Stromal cell of bone marrow (primary cell): ENCODE measurements at regions not wholly inside any gene's neighbourhood (a gene's known extent, or its start where the extent isn't known, plus 50 kb on each side); places are given as distances from the start of the nearest gene placed in this dataset.
"Not testable (repeated sequence)": the region's sequence is repeated elsewhere in the genome, so short reads cannot be mapped to it uniquely, and the experiment has no call there.

Experiments
- DNase-seq: peaks from one replicate; pipeline ENCODE4 v3.0.0-alpha.2; 2012; ENCODE audit warnings: low read depth

DNA sequence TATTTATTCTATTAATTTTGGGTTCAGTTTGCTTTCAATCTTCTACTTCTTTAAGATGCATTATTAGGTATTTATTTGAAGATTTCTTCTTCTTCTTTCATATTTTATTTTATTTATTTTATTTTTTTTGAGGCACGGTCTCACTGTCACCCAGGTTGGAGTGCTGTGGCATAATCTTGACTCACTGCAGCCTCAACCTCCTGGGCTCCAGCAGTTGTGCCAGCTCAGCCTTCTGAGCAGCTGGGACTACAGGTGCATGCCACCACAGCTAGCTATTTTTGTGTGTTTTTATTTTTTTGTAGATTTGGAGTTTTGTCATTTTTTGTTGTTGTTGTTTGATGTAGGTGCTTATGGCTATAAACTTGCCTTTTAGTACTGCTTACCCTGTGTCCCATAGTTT is 543.2 kb upstream of the SGO1 start:
- no peak for DNase-seq

DNA sequence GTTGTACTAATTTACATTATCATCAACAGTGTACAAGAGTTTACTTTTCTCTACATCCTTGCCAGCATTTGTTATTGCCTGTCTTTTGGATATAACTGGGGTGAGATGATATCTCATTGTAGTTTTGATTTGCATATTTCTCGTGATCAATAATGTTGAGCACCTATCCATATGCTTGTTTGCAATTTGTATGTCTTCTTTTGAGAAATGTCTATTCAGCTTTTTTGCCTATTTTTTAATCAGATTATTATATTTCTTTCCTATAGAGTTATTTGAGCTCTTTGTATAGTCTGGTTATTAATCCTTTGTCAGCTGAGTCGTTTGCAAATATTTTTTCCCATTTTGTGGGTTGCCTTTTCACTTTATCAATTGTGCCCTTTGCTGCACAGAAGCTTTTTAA is 540.8 kb upstream of the SGO1 start:
- no peak for DNase-seq

DNA sequence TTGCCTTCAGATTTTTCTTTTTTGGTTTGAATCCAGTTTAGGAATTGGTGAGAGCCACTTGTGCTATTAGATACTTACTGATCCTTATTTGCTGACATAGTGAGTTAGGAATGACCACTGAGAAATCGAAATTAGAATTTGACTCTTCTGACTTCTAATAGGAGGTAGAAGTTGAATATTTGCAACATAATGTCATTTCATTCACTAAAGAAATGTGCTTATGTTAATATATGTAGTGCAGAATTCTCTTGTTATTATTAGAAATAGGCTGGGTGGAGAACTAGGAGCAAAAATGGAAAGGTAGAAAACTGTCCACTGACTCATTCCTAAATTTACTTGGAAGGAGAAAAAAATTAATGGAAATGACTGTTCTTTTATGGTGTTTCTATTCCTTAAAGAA is 538.2 kb upstream of the SGO1 start:
- DNase-seq, result no peak

DNA sequence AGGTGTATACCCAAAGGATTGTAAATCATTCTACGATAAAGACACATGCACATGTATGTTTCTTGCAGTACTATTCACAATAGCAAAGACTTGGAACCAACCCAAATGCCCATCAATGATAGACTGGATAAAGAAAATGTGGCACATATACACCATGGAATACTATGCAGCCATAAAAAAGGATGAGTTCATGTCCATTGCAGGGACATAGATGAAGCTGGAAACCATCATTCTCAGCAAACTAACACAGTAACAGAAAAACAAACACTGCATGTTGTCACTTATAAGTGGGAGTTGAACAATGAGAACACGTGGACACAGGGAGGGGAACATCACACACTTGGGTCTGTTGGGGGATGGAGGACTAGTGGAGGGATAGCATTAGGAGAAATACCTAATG is 530.4 kb upstream of the SGO1 start:
- not testable (repeated sequence) for DNase-seq

DNA sequence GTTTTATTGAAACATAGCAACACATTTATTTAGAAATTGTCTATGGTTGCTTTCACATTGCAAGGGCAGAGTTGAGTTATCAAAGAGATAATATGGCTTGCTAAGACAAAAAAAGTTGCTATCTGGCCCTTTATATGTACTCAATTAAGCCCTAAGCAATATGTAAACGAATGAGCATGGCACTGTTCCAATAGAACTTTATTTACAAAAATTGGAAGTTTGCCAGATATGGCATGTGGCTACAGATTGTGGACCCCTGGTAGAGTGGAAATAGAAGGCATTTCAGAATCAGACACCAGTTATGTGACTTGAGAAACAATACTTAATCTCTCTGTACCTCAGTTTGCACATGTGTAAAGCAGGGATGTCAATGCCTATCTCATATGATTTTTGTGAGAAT is 515.6 kb upstream of the SGO1 start:
- DNase-seq, result no peak

DNA sequence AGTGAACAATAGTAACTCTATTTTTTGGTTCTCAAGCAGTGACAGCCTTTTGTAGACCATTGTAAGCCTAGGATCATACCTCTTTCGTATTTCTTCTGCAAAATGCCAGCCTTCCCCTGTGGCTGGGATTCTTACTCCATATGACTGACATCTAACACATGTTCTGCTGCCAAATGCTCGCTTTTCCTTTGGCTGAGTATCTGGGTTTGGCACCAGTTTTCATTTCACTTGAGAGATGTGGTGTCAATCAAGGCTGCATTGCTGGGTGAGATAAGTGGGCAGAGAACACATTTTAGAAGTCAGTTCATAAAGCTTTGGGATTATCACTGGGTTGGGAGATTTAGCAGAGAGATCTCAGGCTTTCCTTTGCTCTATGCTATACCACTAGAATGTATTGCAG is 514.7 kb upstream of the SGO1 start:
- no peak for DNase-seq

DNA sequence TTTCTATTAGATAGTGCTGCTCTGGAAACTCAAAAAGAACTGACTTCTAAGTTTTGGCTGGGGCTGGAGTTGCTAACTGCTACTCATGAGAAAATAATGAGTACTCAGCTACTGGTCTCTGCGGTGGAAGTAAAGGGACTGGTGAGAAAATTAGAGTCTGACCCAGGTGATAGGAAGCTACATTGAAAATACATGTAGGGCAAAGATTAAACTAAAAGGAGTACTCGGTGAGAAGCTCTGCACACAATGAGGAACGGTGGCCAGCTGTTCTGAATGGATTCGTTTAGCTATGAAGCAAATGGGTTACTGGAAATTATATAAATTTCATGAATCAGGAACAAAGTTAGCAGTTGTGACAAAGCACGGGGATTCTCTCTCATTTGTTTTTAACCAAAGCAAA is 512.9 kb upstream of the SGO1 start:
- no peak for DNase-seq

DNA sequence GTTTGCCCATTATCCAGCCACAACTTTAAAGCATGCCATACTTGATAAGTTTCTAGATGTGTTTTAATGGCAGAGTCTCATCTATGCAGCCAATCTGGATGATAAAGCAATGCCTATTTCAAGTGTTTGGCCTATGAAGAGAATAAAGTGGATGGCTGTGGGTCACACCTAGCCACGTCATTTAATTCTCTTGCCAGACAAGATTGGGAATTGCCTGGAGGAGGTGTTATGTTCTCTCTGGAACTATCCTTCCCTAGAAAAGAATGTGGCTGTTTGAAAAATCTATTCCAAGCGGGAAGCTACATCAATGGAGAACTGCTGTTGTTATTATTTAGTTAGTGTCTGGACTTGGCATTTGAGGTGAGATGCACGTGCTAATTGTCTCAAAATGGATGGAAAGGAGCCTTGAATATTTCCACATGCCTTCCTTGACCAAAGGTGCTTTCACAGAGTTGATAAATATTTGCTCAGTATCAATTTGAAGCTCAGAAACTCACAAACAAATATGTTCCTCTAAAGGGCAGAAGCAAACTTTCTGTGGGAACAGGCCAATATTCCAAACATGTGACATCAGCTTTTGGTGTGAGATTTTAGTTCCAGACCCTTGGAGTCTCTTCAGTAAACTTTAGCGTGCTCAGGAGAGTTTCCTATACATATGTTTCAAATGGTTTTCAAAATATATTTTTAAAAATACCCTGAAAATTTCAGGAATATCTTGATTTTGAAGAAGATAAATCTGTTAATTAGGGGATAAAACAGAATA is 510.6 kb upstream of the SGO1 start:
- DNase-seq, result no peak

DNA sequence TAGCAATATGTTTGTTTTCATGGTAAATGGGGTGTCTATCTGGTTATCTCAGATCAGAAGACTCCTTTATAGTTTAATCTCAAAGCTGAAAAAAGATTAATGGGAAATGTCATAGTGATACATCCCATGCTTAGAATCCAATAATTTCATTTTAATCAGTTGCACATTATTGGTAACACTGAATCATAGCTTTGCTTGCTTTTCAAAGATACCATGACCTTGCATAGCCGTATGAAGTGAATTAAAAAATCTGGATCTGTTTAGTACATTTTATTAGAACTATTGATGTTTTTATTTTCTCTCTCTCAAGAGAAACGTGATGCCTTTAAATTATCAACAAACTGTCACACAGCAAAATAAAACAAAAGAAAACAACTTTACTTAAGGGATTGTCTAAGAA is 506.7 kb upstream of the SGO1 start:
- no peak for DNase-seq

DNA sequence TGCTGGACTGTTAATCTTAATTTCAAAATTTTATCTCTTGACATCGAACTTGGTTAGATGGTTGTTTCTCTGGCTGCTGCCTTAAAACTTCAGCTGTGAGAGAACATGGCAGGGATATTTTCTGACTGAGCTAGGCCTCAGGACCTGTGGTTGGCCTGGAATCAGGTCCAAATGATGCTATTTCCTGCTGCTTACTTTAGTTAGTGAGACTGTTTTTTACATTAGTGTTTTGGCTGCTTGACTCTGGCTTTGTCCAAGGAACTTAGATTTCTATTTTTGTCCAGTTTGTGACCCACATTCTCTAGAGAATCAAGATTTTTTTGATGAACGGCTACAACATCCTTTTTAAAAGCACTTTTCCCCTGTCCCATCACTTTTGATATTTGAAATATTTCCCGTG is 497.9 kb upstream of the SGO1 start:
- DNase-seq, result peak; percentile 66

DNA sequence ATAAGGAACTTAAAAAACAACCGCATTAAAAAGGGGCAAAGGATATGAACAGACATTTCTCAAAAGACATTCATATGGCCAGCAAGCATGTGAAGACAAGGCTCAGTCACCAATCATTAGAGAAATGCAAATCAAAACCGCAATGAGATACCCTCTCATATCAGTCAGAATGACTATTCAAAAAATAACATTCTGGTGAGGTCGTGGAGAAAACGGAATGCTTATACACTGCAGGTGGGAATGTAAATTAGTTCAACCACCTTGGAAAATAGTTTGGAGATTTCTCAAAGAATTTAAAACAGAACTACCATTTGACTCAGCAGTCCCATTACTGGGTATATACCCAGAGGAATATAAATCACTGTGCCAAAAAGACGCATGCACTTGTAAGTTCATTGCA is 496.6 kb upstream of the SGO1 start:
- no peak for DNase-seq

DNA sequence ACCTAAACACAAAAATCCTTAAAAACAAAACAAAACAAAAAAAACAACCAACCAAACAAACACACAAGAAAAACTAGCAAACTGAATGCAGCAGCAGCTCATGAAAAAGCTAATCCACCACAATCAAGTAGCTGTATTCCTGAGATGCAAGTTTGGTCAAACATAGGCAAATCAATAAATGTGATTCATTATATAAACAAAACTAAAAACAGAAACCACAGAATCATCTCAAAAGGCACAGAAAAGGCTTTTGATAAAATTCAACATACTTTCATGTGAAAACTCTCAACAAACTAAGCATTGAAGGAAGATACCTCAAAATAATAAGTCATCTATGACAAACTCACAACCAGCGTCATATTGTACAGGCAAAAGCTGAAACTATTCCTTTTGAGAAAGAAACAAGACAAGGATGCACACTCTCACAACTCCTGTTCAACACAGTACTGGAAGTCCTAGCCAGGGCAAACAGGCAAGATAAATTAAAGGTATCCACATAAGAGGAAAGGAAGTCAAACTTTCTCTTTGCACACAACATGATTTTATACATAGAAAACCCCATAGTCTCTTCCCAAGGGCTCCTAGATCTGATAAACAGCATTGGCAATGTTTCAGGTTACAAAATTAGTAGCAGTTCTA is 495.1 kb upstream of the SGO1 start:
- DNase-seq, result no peak

DNA sequence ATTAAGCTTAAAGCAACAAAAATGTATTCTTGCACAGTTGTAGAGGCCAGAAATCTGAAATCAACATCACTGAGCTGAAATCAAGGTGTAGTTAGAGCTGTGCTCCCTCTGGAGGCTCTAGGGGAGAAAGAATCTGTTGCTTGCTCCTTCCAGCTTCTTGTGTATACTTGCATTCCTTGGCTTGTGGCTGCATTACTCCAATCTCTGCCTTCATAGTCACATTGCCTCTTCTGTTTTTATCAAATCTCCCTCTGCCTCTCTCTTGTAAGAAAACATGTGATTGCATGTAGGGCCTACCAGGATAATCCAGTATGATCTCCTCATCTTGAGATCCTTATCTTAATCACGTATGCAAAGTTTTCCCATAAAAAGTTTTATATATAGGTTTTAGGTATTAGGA is 487.9 kb upstream of the SGO1 start:
- DNase-seq, result no peak

DNA sequence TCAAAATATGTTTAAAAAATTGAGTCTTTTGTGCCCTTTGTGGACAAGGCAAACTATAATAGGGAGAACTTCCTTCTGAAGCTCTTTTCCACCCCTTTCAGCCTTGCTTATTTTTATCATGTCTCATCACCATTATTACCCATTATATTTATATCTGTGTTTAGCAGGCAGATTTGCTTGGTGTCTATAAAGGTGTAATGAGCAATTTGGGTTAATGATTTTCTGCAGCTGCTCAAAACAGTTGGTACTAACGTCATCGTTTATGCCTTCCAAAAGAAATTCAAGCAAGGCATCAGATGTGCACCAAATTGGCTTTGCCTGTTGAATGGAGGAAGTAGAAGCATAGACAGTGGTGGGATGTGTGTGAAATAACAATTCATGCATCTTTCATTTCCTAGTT is 483.7 kb upstream of the SGO1 start:
- DNase-seq, result no peak

DNA sequence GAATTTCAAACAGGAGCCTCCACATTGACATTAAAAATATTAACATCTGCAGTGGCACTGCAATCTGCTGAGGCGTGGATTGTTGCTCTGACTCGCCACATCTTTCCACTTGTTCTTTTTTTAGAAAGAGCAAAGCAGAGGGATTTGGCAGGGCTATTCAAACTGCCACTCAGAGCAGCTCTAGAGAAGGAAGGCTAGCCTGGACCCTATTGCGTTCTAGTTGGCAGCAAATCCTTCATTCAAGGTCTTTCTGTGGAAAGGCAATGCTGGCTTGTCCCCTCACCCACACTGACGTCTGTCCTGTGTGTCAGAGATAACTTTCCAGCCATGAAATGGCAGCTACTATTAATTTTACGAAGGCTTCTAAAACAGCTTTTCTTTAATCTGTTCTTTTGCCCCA is 483.2 kb upstream of the SGO1 start:
- DNase-seq, result peak; percentile 20

DNA sequence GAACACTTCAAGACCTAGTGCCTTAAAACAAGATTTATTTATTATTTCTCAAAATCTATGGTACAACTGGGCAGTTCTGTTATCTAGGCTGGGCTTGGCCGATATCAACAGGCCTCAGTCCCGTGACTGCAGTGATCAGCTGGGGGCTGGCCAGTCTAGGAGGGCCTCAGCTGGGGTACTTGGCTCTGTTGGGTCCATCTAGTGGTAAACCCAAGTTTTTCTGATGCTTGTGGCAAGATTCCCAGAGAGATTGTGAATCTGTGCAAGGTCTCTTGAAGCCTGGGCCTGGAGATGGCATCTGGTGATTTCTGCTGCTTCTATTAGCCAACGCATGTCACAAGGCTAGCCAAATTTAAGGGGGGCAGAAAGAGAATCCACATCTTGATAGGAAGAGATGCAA is 482.4 kb upstream of the SGO1 start:
- no peak for DNase-seq

DNA sequence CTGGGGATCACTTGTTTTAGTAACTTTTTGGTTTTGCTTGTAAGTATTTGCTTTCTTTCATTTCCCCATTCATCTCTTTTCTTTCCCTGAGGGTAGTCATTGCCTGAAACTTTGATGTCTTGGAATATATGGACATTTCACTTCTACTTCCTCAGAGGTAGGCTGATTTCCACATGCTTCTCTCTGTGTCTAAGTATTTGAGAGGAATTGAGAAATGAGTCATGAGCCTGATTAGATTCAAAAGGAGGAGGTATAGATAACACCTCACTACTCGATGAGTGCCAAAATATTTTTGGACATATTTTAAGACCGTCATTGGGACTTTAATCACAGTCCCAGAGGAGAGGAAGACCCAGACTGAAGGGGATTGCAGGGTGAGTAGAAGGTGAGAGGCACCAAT is 480.1 kb upstream of the SGO1 start:
- no peak for DNase-seq

DNA sequence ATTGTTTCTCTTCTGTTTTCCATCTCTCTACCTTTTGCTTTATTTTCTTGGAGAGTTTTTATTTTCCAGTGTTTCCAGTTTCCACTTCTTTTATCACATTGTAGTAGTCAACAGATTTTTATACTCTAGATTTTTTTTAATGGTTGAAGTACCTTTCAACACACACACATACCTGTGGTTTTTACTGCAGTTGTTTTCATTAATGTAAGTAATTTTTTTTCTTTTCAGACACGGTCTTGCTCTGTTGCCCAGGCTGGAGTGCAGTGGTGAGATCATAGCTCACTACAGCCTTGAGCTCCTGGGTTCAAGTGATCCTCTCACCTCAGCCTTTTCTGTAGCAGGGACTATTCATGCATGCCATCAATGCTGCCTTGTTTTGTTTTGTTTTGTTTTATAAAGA is 472.5 kb upstream of the SGO1 start:
- DNase-seq, result no peak

DNA sequence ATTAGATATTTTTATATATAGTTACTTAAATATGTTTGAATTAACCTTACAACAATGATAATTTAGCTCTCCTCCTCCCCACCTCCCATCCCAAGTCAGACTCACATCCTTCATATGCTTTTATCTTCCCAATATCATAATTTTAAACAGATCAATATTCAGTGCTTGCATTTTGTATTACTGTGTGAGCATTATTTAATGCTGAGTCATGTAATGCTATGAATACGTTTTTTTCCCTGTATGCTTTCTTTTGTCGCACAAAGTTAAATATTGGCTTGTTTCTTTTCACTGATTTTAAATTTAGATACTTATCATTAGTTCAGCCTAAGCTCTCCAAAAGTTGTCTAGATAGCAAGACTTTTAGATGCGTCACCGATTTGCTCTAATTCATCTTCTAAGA is 471.6 kb upstream of the SGO1 start:
- no peak for DNase-seq

DNA sequence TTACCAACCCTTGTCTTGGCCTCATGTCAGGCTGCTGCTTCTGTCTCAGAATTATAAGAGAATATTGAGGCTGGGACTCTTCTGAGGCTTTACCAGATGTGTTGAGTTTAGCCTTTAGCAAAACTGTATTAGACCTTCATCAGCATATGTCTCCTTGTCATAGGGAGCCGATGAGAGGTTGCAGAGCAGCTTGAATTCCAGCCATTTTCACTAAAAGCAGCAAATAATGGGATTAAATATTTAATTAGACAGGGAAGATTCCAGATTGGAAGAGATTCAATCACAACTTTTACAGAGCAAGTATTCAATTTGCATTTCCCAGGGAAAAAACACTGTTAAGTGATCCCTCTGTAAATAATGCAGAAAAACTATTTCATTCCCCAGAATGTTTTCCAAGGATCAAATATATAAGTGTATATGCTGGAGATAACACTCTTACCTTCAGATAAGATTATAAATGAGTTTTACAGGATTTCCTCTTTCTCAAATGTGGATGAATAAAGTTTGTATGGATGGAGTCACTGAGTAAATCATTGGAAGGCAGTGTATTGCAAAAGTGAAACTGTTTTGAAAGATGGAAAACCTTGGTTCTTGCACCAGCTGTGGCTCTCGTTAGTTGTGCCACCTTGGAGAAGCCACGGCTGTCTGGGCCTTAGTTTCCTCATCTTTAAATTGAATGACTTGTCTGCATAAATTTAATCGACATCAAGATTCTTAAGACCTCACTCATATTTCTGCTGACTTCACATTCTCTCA is 466.4 kb upstream of the SGO1 start:
- DNase-seq, result no peak

DNA sequence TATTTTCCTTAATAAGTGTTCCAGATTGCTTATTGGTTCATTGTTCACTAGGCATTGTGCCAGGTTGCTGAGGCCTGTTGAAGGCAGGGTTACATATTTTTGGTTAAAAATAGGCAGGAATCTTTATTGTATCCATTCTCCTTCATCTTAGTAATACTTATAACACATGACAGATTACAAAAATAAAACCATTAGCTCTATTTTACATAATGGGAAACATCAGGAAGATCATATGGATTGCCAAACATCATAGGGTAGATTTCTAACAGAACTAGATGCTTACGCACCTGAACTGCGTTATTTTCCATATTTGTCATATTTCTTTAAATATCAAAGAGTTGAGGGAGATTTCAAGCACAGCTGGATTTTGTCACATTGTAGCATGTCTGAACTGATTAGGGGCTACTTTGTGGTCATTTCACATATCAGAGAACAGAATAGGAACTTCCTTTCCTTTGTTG is 462.9 kb upstream of the SGO1 start:
- DNase-seq, result no peak

DNA sequence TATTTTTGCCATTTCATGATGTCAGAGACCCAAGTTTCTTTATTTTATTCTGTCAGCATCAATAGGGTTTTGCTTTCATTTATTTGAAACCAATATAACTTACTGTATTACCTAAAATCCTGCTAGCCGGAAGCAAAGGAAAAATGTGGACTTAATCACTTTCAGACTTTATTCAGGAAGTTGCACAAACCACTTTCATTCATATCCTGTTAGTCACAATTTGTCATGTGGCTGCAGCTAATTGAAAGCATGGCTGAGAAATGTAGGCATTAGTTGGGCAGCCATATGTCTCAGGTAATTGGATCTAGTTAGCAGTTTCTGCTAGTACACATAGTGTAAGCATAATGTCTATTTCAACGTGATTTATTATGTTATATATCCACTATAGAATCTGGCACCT is 462.3 kb upstream of the SGO1 start:
- DNase-seq, result peak; percentile 54

DNA sequence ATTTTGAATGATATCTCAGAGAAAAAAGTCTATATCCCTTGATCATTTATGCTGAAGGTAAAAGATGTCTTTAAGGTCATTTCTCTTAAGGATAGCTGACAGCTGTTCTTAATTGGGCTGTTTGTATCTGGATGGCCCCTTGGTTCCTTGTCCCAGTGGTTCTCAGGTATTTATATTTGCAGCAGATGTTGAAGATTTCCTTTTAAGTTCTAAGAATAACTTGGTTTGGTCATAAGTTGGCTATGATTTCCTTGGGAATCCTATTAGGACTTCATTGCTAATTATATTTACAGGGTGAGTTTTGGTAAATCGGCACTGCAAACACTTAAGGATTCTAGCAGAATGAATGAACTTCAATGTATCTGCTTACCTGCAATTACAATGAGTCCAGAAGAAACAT is 460.4 kb upstream of the SGO1 start:
- DNase-seq, result no peak
